Pancreas (tissue), 10 donors: ENCODE measurements at regions not wholly inside any gene's neighbourhood (a gene's known extent, or its start where the extent isn't known, plus 50 kb on each side); places are given as distances from the start of the nearest gene placed in this dataset.
A peak's percentile ranks its signal among the peaks of the same experiment; 100 is the strongest.

Experiments used
- ATAC-seq, 4 donors: fragments of 200-7000 bp; cut with Tn5 transposase; one replicate each; pipeline versions ENCODE4 v1.8.0 to v1.9.1; 2020; ENCODE audit warnings: mild to moderate bottlenecking in 4 of 4, moderate library complexity in 4 of 4
- DNase-seq, 6 donors: peaks; one replicate each; pipeline ENCODE4 v3.0.0-alpha.2; 2020
- FAIRE-seq: peaks from 2 replicates; lab custom pipeline; 2012; peaks lifted over from hg19 to GRCh38; lab: Jason Lieb, UNC
- H3K27ac ChIP-seq, 4 donors: fragments of 200-600 bp; sonication (generic); 1 replicate in 3 of 4; 2 replicates in 1 of 4; pipeline versions ENCODE4 v1.5.0 to v1.8.0; 2020
- H3K27me3 ChIP-seq, 4 donors: fragments of 200-600 bp; one replicate each; pipeline ENCODE4 v1.8.0; 2021
- H3K36me3 ChIP-seq, 3 donors: fragments of 200-600 bp; sonication (generic) in 1 of 3; one replicate each; pipeline versions ENCODE4 v1.5.0 to v1.8.0; 2020 to 2021
- H3K4me1 ChIP-seq, 3 donors: fragments of 200-600 bp; one replicate each; pipeline ENCODE4 v1.8.0; 2021
- H3K4me3 ChIP-seq, 4 donors: fragments of 200-600 bp; sonication (generic) in 2 of 4; one replicate each; pipeline versions ENCODE4 v1.5.0 to v1.8.0; 2020 to 2021
- H3K9me3 ChIP-seq, 4 donors: fragments of 200-600 bp; one replicate each; pipeline ENCODE4 v1.8.0; 2021
- WGBS, 2 donors: extraction: QIAGEN DNeasy Blood & Tissue Kit; methylation state at CpG; one replicate each; pipeline ENCODE4 v1.1.7; 2013; 5-methylcytosine and 5-hydroxymethylcytosine counted together
- intact Hi-C, 3 donors: fragments of 100-400 bp; cut with DNase I; formaldehyde crosslinking; loops; one replicate each; pipeline versions ENCODE4 v1.11.1 to v1.14.2; 2022
- TF ChIP-seq, protein P1 (sequence below), 4 donors: fragments of 200-600 bp; sonication (generic) in 3 of 4; IDR thresholded peaks; one replicate each; pipeline versions ENCODE4 v1.5.0 to v1.8.0; 2021; ENCODE audit warnings: antibody characterized with exemption in 4 of 4
- donor health status: healthy with polysubstance abuse.
- donor health status: DM: no; HTN: no; CAD: no; lungs with moderate emphysema.
- donor health status: DM: no; HTN: no; CAD: no.
- donor health status: control.
- donor health status: control.
- donor health status: Bipolar disorder and iron deficiency.
- donor health status: DM: yes; HTN: yes; CAD: no.
- donor health status: DM: no; HTN: no; CAD: no.
- donor health status: DM: no; HTN: no; CAD: no.
- donor health status: DM: yes; HTN: yes; CAD: no.

DNA sequence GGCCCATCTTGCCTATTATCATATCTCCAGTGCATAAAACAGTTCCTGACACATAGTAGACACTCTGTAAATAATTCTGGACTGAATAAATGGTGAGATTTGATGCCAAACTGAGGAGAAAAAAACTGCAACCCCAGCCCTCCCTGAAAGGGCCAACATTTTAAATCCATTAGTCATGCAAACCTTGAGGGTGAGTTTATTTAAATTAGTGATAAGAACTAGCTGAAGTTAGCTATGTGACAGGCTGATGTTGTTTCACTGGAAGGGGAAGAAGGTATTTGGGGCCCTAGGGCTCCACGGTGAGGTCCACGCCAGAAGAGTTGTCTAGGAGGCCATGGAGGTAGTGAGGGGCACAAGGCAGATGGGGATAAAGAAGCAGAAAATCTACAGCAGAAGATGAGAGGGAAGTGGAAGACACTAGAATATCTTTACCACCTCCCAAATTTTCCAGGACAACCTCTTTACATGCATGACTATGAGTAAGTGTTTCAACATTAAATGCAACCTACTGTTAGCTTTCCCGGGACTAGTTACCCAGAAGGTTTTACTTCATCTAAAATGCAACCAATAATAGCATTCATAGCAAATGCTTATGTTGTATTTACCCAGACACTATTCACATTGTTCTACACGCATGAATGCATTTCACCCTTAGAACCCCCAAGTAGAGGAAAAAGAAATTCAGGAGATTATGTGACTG lies 183.2 kb upstream of the LYZL1 start:
- TF ChIP-seq, protein P1, sequence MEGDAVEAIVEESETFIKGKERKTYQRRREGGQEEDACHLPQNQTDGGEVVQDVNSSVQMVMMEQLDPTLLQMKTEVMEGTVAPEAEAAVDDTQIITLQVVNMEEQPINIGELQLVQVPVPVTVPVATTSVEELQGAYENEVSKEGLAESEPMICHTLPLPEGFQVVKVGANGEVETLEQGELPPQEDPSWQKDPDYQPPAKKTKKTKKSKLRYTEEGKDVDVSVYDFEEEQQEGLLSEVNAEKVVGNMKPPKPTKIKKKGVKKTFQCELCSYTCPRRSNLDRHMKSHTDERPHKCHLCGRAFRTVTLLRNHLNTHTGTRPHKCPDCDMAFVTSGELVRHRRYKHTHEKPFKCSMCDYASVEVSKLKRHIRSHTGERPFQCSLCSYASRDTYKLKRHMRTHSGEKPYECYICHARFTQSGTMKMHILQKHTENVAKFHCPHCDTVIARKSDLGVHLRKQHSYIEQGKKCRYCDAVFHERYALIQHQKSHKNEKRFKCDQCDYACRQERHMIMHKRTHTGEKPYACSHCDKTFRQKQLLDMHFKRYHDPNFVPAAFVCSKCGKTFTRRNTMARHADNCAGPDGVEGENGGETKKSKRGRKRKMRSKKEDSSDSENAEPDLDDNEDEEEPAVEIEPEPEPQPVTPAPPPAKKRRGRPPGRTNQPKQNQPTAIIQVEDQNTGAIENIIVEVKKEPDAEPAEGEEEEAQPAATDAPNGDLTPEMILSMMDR (IDR thresholded peaks at IDR 0.05), result no peak
- intact Hi-C loops, result no loop called here
- H3K27me3 ChIP-seq, result no peaks in the 10 kb centered on the region
- peak in 3 of 4 donors; percentile 62 to 83 (median 62) for ATAC-seq
- H3K4me1 ChIP-seq, result peaks cover 0 to 8% (median 6%) of the 10 kb centered on the region in 3 donors
- no peaks in the 10 kb centered on the region for H3K36me3 ChIP-seq
- H3K9me3 ChIP-seq, result no peaks in the 10 kb centered on the region
- H3K4me3 ChIP-seq, result no peak overlapping the region
- peak overlapping the region in 1 of 4 donors; percentile 23 for H3K27ac ChIP-seq
- WGBS, 2 donors, result 79 to 80% methylated on average over 4 of the region's 4 CpGs
- DNase-seq, result no peak
- FAIRE-seq, result no peak

DNA sequence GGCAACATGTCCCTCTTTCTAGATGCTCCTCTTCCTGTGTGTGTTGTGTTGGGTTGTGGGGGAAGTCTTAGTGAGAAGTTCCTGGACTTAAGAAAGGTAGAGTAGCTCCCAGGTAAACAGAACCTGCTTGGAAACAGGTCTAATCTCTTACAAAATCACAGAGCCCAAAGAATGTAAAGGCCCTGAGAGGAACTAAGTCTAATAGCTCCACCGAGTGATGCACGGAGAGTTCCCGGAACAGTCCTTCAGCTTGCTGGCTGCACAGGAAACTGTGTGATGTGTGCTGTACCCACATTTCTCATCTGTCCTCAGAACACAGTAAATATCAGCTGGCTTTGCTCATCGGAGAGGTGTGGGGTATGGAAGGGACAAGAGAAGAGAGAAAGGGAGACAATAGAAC lies 182.6 kb upstream of the LYZL1 start:
- 70 to 83% methylated on average over 4 of the region's 4 CpGs for WGBS, 2 donors
- no peak for ATAC-seq
- no peaks in the 10 kb centered on the region for H3K36me3 ChIP-seq
- FAIRE-seq, result no peak
- H3K27me3 ChIP-seq, result no peaks in the 10 kb centered on the region
- TF ChIP-seq, protein P1 (IDR thresholded peaks at IDR 0.05), result no peak
- DNase-seq, result no peak
- H3K27ac ChIP-seq, result no peak overlapping the region
- peaks cover 0 to 8% (median 6%) of the 10 kb centered on the region in 3 donors for H3K4me1 ChIP-seq
- no peaks in the 10 kb centered on the region for H3K9me3 ChIP-seq
- no peak overlapping the region for H3K4me3 ChIP-seq
- intact Hi-C loops, result no loop called here

DNA sequence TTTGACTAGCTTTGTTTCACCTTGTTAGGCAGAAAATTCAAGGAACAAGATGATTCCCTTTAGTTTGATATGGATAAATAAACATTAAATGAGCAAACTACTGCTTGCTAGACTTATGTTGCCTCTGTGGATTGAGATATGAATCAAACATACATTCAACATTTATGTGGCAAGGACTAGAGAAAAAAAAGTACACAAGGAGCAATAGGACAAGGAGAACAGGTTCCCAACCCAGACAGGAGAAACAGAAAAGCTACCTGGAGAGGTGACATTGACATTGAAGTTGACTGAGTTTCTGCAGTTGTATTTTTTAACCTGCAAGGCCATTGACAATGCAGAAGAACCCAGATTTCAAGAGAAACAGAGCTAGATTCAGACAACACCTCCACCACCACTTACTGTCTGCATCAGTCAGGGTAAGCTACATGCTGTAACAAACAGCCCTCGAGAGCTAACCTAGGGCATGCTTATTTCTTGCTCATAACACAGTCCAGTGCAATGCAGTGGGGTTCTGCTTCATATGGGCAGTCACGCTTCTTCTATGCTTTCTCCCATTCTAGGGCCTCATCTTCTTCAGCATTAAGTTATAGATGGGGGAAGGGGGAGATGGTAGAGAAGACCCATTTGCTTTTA lies 180.9 kb upstream of the LYZL1 start:
- Histone ChIP-seq H3K27me3 (no peaks in the 10 kb centered on the region), H3K9me3 (no peaks in the 10 kb centered on the region), H3K27ac (no peak overlapping the region), H3K4me3 (no peak overlapping the region), H3K36me3 (no peaks in the 10 kb centered on the region), H3K4me1 (peaks cover 0 to 8% (median 6%) of the 10 kb centered on the region in 3 donors)
- FAIRE-seq, result no peak
- DNase-seq, result no peak
- ATAC-seq, result no peak
- intact Hi-C loops, result no loop called here
- WGBS, 2 donors, result 89 to 95% methylated on average over 2 of the region's 2 CpGs
- TF ChIP-seq, protein P1 (IDR thresholded peaks at IDR 0.05), result no peak

DNA sequence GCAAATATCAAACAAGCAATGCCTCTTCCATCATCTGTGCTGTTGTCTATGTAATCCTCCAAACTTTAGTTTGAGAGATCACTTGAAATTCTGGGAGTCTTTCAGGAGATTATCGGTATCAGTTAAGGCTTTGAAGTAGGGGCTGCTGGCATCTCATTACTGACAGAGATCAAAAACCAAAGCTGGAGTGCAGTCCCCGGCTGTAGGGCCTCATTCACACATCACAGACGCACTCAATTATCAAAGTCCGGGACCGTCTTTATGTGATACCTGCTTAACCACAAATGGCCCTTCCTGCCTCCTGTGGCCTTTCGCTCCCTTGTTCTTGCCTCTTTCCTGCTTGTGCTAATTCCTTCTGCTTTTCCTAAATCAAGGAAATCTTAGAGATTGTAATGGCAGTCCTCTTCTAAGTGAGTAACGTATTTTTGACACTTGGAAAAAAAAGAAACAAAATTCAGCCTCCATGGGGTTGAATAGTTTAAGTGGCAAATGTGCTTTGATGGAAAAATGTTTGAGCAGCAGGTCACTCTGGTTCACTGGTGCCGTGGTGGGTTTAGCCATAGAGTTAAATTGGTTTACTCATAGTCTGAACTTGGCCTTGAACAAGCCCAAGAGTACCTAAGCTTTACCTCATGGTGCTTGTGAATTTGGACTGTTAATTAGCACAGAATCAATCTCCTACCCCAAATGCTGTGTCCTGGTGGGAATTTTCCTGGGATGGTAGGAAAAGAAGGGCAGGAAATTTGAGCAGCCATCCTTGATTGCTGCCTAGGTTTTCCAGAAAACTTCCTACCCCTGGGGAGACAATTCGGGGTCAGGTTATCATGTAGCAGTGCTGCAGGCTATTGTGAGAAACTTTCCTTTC lies 178.9 kb upstream of the LYZL1 start:
- FAIRE-seq (no peak), DNase-seq (no peak), ATAC-seq (no peak)
- TF ChIP-seq, protein P1 (IDR thresholded peaks at IDR 0.05), result no peak
- no peak overlapping the region for H3K4me3 ChIP-seq
- no peak overlapping the region for H3K27ac ChIP-seq
- H3K27me3 ChIP-seq, result no peaks in the 10 kb centered on the region
- no peaks in the 10 kb centered on the region for H3K36me3 ChIP-seq
- intact Hi-C loops, result no loop called here
- peaks cover 0 to 5% (median 4%) of the 10 kb centered on the region in 3 donors for H3K4me1 ChIP-seq
- no peaks in the 10 kb centered on the region for H3K9me3 ChIP-seq
- WGBS, 2 donors, result 79% methylated on average over 9 of the region's 9 CpGs
